ENCODE measurements at regions not wholly inside any gene's neighbourhood (a gene's known extent, or its start where the extent isn't known, plus 50 kb on each side); places are given as distances from the start of the nearest gene placed in this dataset.

- no peak for FAIRE-seq
These were observed 404.9 kb upstream of the EEF2KMT start for GRCh38 chr16:5502467-5502869.

- no peak for FAIRE-seq
These were observed 402.9 kb upstream of the EEF2KMT start for GRCh38 chr16:5500526-5500925.

- no peak for FAIRE-seq
These were observed 401.0 kb upstream of the EEF2KMT start for GRCh38 chr16:5498562-5498961.

GRCh38 chr16:5496013-5496412 lies 398.4 kb upstream of the EEF2KMT start:
- FAIRE-seq = no peak

GRCh38 chr16:5490499-5490898 lies 392.9 kb upstream of the EEF2KMT start:
- no peak for FAIRE-seq

- no peak for FAIRE-seq
These were observed 391.0 kb upstream of the EEF2KMT start for GRCh38 chr16:5488581-5488980.

- FAIRE-seq = no peak
These were observed 390.1 kb upstream of the EEF2KMT start for GRCh38 chr16:5487728-5488127.

GRCh38 chr16:5482256-5482655 lies 384.7 kb upstream of the EEF2KMT start:
- no peak for FAIRE-seq

- FAIRE-seq = no peak
These were observed 383.0 kb upstream of the EEF2KMT start for GRCh38 chr16:5480431-5481195.

GRCh38 chr16:5479926-5480325 lies 382.3 kb upstream of the EEF2KMT start:
- no peak for FAIRE-seq

- no peak for FAIRE-seq
These were observed 380.4 kb upstream of the EEF2KMT start for GRCh38 chr16:5478036-5478435.

- no peak for FAIRE-seq
These were observed 379.7 kb upstream of the EEF2KMT start for GRCh38 chr16:5477251-5477650.

GRCh38 chr16:5472552-5472951 lies 375.0 kb upstream of the EEF2KMT start:
- no peak for FAIRE-seq

GRCh38 chr16:5468488-5468887 lies 370.9 kb upstream of the EEF2KMT start:
- FAIRE-seq = no peak

- FAIRE-seq = no peak
These were observed 370.0 kb upstream of the EEF2KMT start for GRCh38 chr16:5467552-5467951.

- FAIRE-seq = no peak
These were observed 369.0 kb upstream of the EEF2KMT start for GRCh38 chr16:5466551-5466950.

- FAIRE-seq = no peak
These were observed 368.1 kb upstream of the EEF2KMT start for GRCh38 chr16:5465714-5466113.

- no peak for FAIRE-seq
These were observed 366.2 kb upstream of the EEF2KMT start for GRCh38 chr16:5463820-5464219.

GRCh38 chr16:5461574-5461973 lies 364.0 kb upstream of the EEF2KMT start:
- no peak for FAIRE-seq

- no peak for FAIRE-seq
These were observed 363.5 kb upstream of the EEF2KMT start for GRCh38 chr16:5461141-5461540.

- FAIRE-seq = no peak
These were observed 363.1 kb upstream of the EEF2KMT start for GRCh38 chr16:5460701-5461100.

GRCh38 chr16:5459863-5460262 lies 362.3 kb upstream of the EEF2KMT start:
- no peak for FAIRE-seq

GRCh38 chr16:5455110-5455509 lies 357.5 kb upstream of the EEF2KMT start:
- no peak for FAIRE-seq

- FAIRE-seq = no peak
These were observed 356.8 kb upstream of the EEF2KMT start for GRCh38 chr16:5454349-5454748.

GRCh38 chr16:5451641-5452040 lies 354.0 kb upstream of the EEF2KMT start:
- no peak for FAIRE-seq

Data from endometrium (tissue), 2 donors.